Neural cell (in vitro differentiated cells): ENCODE measurements at regions not wholly inside any gene's neighbourhood (a gene's known extent, or its start where the extent isn't known, plus 50 kb on each side); places are given as distances from the start of the nearest gene placed in this dataset.

Experiments
- H2AFZ ChIP-seq: fragments of 200-600, 300-800 bp; sonication (generic), shearing (Covaris generic); 2 replicates; pipeline ENCODE4 v1.6.0; 2014; ENCODE audit warnings: low read depth, mild to moderate bottlenecking, antibody characterized with exemption, low read length, moderate library complexity
- H3F3A ChIP-seq: fragments of 200-600 bp; shearing (Covaris generic); 2 replicates; pipeline ENCODE4 v1.6.1; 2016; ENCODE audit warnings: mild to moderate bottlenecking, moderate library complexity, mixed read lengths, antibody characterized with exemption, low read length; ENCODE audit not compliant: insufficient read depth, poor library complexity, severe bottlenecking
- H3K27ac ChIP-seq: fragments of 200-600, 300-800 bp; sonication (generic), shearing (Covaris generic); 2 replicates; pipeline ENCODE4 v1.5.1; 2014; ENCODE audit warnings: mild to moderate bottlenecking, low read length, moderate library complexity
- H3K27me3 ChIP-seq: fragments of 300-800, 200-600 bp; sonication (generic), shearing (Covaris generic); 2 replicates; pipeline ENCODE4 v1.6.0; 2014; ENCODE audit warnings: mild to moderate bottlenecking, low read depth, low read length, moderate library complexity; ENCODE audit not compliant: insufficient read depth
- H3K36me3 ChIP-seq: fragments of 300-800, 200-600 bp; sonication (generic), shearing (Covaris generic); 2 replicates; pipeline ENCODE4 v1.5.1; 2014; ENCODE audit warnings: mild to moderate bottlenecking, antibody characterized with exemption, low read length, moderate library complexity; ENCODE audit not compliant: insufficient read depth
- H3K4me2 ChIP-seq: fragments of 300-800, 200-600 bp; sonication (generic), shearing (Covaris generic); 2 replicates; pipeline ENCODE4 v1.6.0; 2014; ENCODE audit warnings: mild to moderate bottlenecking, low read length
- H3K4me3 ChIP-seq: fragments of 300-800, 200-600 bp; sonication (generic), shearing (Covaris generic); 2 replicates; pipeline ENCODE4 v1.5.1; 2014; ENCODE audit warnings: mild to moderate bottlenecking, low read length, moderate library complexity
- H3K79me2 ChIP-seq: fragments of 200-600 bp; shearing (Covaris generic); replicated peaks from 2 replicates; pipeline ENCODE4 v1.6.0; 2014; ENCODE audit warnings: mild to moderate bottlenecking, low read length, moderate library complexity; ENCODE audit not compliant: insufficient read depth
- H3K9ac ChIP-seq: fragments of 300-800, 200-600 bp; sonication (generic), shearing (Covaris generic); 2 replicates; pipeline ENCODE4 v1.6.1; 2016; ENCODE audit warnings: mild to moderate bottlenecking, low read length, mixed read lengths
- H3K9me2 ChIP-seq: fragments of 200-600 bp; shearing (Covaris generic); 2 replicates; pipeline ENCODE4 v1.6.1; 2016; ENCODE audit warnings: mild to moderate bottlenecking, low read length, mixed read lengths; ENCODE audit not compliant: insufficient read depth
- H3K9me3 ChIP-seq: fragments of 200-600, 300-800 bp; sonication (generic), shearing (Covaris generic); 2 replicates; pipeline ENCODE4 v1.6.1; 2016; ENCODE audit warnings: mild to moderate bottlenecking, mixed run types, low read length, moderate library complexity, mixed read lengths
- H4K20me1 ChIP-seq: fragments of 200-600 bp; shearing (Covaris generic); 2 replicates; pipeline ENCODE4 v1.6.1; 2016; ENCODE audit warnings: mild to moderate bottlenecking, mixed run types; ENCODE audit not compliant: insufficient read depth
- EP300 ChIP-seq: fragments of 450-650 bp; conservative IDR thresholded peaks from 2 replicates; pipeline ENCODE4 v1.6.1; 2014; ENCODE audit warnings: antibody characterized with exemption, mild to moderate bottlenecking, moderate library complexity; ENCODE audit not compliant: poor library complexity, severe bottlenecking
- EZH2 ChIP-seq: fragments of 200-600, 300-800 bp; shearing (Covaris generic), sonication (generic); IDR thresholded peaks from 2 replicates; pipeline ENCODE4 v1.6.1; 2014; ENCODE audit warnings: antibody characterized with exemption, low read length, borderline replicate concordance, mild to moderate bottlenecking; ENCODE audit not compliant: insufficient read depth, poor library complexity, severe bottlenecking
- MXI1 ChIP-seq: fragments of 450-650 bp; conservative IDR thresholded peaks from 2 replicates; pipeline ENCODE4 v1.6.1; 2014; ENCODE audit warnings: antibody characterized with exemption, mild to moderate bottlenecking; ENCODE audit not compliant: poor library complexity, severe bottlenecking
- POLR2AphosphoS5 ChIP-seq: IDR thresholded peaks from 2 replicates; pipeline ENCODE4 v1.6.1; 2012
- RAD21 ChIP-seq: fragments of 450-650 bp; conservative IDR thresholded peaks from 2 replicates; pipeline ENCODE4 v1.6.1; 2014; ENCODE audit warnings: antibody characterized with exemption, mild to moderate bottlenecking, moderate library complexity
- SMC3 ChIP-seq: fragments of 450-650 bp; conservative IDR thresholded peaks from 2 replicates; pipeline ENCODE4 v1.6.1; 2014; ENCODE audit warnings: antibody characterized with exemption, mild to moderate bottlenecking, moderate library complexity; ENCODE audit not compliant: poor library complexity
- TAF1 ChIP-seq: IDR thresholded peaks from 2 replicates; pipeline ENCODE4 v1.6.1; 2012; ENCODE audit warnings: low read depth
- TF ChIP-seq, protein P1 (sequence below): IDR thresholded peaks from 2 replicates; pipeline ENCODE4 v1.6.1; 2012; ENCODE audit warnings: borderline replicate concordance
- TF ChIP-seq, protein P2 (sequence below): fragments of 450-650 bp; IDR thresholded peaks from 2 replicates; pipeline ENCODE4 v1.5.1; 2014; ENCODE audit warnings: antibody characterized with exemption, mild to moderate bottlenecking, moderate library complexity; ENCODE audit not compliant: poor library complexity, severe bottlenecking

DNA sequence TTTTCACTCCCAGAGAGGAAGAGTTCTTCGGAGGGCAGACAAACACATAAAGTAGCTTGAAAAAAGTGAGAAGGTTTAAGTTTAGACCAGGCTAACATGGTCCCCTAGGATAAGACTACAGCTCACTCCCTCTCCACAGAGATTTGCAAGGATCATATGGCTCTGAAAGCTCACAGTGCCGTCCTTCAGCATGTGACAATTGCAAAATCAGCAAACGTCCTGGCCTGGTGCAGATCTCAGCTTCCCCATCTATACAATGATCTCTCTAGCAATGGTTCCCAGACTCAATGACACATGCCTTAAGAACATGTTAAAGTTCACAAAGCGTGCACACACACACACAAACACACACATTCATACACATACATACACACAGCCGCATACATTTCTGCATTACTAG lies 327.6 kb downstream of the ACTL7B start:
- Histone ChIP-seq H2AFZ (no peak overlapping the region), H3K9me2 (no peaks in the 10 kb centered on the region), H4K20me1 (no peaks in the 10 kb centered on the region), H3K27ac (no peak overlapping the region), H3F3A (no peaks in the 10 kb centered on the region), H3K36me3 (no peaks in the 10 kb centered on the region), H3K27me3 (no peaks in the 10 kb centered on the region), H3K9ac (no peak overlapping the region), H3K9me3 (no peaks in the 10 kb centered on the region), H3K4me3 (no peak overlapping the region), H3K4me2 (no peak overlapping the region), H3K79me2 (no peaks in the 10 kb centered on the region)
- TF ChIP-seq SMC3 (no peak), TAF1 (no peak), POLR2AphosphoS5 (no peak), RAD21 (no peak), MXI1 (no peak), EP300 (no peak), EZH2 (no peak)
- TF ChIP-seq, protein P1, sequence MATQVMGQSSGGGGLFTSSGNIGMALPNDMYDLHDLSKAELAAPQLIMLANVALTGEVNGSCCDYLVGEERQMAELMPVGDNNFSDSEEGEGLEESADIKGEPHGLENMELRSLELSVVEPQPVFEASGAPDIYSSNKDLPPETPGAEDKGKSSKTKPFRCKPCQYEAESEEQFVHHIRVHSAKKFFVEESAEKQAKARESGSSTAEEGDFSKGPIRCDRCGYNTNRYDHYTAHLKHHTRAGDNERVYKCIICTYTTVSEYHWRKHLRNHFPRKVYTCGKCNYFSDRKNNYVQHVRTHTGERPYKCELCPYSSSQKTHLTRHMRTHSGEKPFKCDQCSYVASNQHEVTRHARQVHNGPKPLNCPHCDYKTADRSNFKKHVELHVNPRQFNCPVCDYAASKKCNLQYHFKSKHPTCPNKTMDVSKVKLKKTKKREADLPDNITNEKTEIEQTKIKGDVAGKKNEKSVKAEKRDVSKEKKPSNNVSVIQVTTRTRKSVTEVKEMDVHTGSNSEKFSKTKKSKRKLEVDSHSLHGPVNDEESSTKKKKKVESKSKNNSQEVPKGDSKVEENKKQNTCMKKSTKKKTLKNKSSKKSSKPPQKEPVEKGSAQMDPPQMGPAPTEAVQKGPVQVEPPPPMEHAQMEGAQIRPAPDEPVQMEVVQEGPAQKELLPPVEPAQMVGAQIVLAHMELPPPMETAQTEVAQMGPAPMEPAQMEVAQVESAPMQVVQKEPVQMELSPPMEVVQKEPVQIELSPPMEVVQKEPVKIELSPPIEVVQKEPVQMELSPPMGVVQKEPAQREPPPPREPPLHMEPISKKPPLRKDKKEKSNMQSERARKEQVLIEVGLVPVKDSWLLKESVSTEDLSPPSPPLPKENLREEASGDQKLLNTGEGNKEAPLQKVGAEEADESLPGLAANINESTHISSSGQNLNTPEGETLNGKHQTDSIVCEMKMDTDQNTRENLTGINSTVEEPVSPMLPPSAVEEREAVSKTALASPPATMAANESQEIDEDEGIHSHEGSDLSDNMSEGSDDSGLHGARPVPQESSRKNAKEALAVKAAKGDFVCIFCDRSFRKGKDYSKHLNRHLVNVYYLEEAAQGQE = no peak
- TF ChIP-seq, protein P2, sequence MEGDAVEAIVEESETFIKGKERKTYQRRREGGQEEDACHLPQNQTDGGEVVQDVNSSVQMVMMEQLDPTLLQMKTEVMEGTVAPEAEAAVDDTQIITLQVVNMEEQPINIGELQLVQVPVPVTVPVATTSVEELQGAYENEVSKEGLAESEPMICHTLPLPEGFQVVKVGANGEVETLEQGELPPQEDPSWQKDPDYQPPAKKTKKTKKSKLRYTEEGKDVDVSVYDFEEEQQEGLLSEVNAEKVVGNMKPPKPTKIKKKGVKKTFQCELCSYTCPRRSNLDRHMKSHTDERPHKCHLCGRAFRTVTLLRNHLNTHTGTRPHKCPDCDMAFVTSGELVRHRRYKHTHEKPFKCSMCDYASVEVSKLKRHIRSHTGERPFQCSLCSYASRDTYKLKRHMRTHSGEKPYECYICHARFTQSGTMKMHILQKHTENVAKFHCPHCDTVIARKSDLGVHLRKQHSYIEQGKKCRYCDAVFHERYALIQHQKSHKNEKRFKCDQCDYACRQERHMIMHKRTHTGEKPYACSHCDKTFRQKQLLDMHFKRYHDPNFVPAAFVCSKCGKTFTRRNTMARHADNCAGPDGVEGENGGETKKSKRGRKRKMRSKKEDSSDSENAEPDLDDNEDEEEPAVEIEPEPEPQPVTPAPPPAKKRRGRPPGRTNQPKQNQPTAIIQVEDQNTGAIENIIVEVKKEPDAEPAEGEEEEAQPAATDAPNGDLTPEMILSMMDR = no peak

DNA sequence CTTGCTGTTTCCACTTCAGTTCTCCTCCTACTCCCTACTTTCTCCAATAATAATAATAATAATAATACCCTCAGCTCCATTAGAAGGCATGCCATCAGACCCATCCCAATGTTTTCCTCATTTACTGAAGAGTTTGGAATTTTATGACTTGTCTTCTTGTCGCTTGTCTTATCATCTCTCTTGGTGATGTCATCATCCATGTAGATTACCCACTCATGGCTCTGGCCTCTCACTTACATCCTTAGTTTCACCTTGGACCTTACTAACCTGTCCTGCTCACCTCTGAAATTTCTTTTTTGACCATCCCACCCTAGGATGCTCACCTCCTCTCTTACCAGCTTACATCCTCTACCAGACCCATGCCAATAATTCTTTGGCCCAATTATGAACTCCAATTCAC lies 329.3 kb downstream of the ACTL7B start:
- Histone ChIP-seq H3K27me3 (no peaks in the 10 kb centered on the region), H3K9ac (no peak overlapping the region), H4K20me1 (no peaks in the 10 kb centered on the region), H3K27ac (no peak overlapping the region), H2AFZ (no peak overlapping the region), H3F3A (no peaks in the 10 kb centered on the region), H3K9me3 (no peaks in the 10 kb centered on the region), H3K36me3 (no peaks in the 10 kb centered on the region), H3K4me3 (no peak overlapping the region), H3K4me2 (no peak overlapping the region), H3K9me2 (no peaks in the 10 kb centered on the region), H3K79me2 (no peaks in the 10 kb centered on the region)
- no peak for TF ChIP-seq EP300
- TF ChIP-seq TAF1 = no peak
- no peak for TF ChIP-seq EZH2
- TF ChIP-seq, protein P2 = no peak
- no peak for TF ChIP-seq MXI1
- TF ChIP-seq POLR2AphosphoS5 = no peak
- TF ChIP-seq SMC3 = no peak
- TF ChIP-seq, protein P1 = no peak
- TF ChIP-seq RAD21 = no peak
